SK-N-SH treated with all-trans-retinoic acid at 6 μM for 48 hours (cell line): ENCODE measurements at regions not wholly inside any gene's neighbourhood (a gene's known extent, or its start where the extent isn't known, plus 50 kb on each side); places are given as distances from the start of the nearest gene placed in this dataset.

Experiments used
- ATAC-seq: fragments of 200-7000 bp; cut with Tn5 transposase; 3 replicates; pipeline ENCODE4 v1.9.1; 2020; ENCODE audit warnings: mild to moderate bottlenecking, moderate library complexity
- ARNTL ChIP-seq: fragments of 450-650 bp; formaldehyde crosslinking; IDR thresholded peaks from 2 replicates; pipeline ENCODE4 v1.5.0; 2020; ENCODE audit warnings: low read depth, mild to moderate bottlenecking, moderate library complexity, borderline replicate concordance
- ESRRG ChIP-seq: fragments of 250-450 bp; sonication (Bioruptor Pico); IDR thresholded peaks from 2 replicates; pipeline ENCODE4 v1.6.1; 2021; ENCODE audit warnings: mild to moderate bottlenecking
- GLIS3 ChIP-seq: fragments of 250-450 bp; sonication (Bioruptor Pico); IDR thresholded peaks from 2 replicates; pipeline ENCODE4 v1.5.0; 2020; ENCODE audit warnings: mild to moderate bottlenecking, moderate library complexity
- ISL1 ChIP-seq: fragments of 250-450 bp; sonication (Bioruptor Pico); IDR thresholded peaks from 2 replicates; pipeline ENCODE4 v2.1.2; 2022; ENCODE audit warnings: mild to moderate bottlenecking, moderate library complexity
- OSR1 ChIP-seq: fragments of 250-450 bp; sonication (Bioruptor Pico); IDR thresholded peaks from 2 replicates; pipeline ENCODE4 v1.8.0; 2022; ENCODE audit warnings: moderate library complexity, mild to moderate bottlenecking, inconsistent platforms
- PPARA ChIP-seq: fragments of 250-450 bp; sonication (Bioruptor Pico); IDR thresholded peaks from 2 replicates; pipeline ENCODE4 v1.5.0; 2020; ENCODE audit warnings: mild to moderate bottlenecking, borderline replicate concordance
- RARB ChIP-seq: fragments of 250-450 bp; sonication (Bioruptor Pico); IDR thresholded peaks from 2 replicates; pipeline ENCODE4 v1.8.0; 2021; ENCODE audit warnings: mild to moderate bottlenecking, moderate library complexity
- TCF4 ChIP-seq: fragments of 250-450 bp; sonication (Bioruptor Pico); IDR thresholded peaks from 2 replicates; pipeline ENCODE4 v1.8.0; 2021; ENCODE audit warnings: mild to moderate bottlenecking, moderate library complexity, borderline replicate concordance
- ZC3H10 ChIP-seq: fragments of 250-450 bp; sonication (Bioruptor Pico); IDR thresholded peaks from 2 replicates; pipeline ENCODE4 v1.5.1; 2021; ENCODE audit warnings: mild to moderate bottlenecking, moderate library complexity
- ZFP3 ChIP-seq: fragments of 250-450 bp; sonication (Bioruptor Pico); IDR thresholded peaks from 2 replicates; pipeline ENCODE4 v1.5.0; 2020; ENCODE audit warnings: mild to moderate bottlenecking, moderate library complexity
- ZFP30 ChIP-seq: fragments of 450-650 bp; formaldehyde crosslinking; IDR thresholded peaks from 2 replicates; pipeline ENCODE4 v1.5.0; 2022; ENCODE audit warnings: mild to moderate bottlenecking, moderate library complexity
- ZNF565 ChIP-seq: fragments of 450-650 bp; formaldehyde crosslinking; conservative IDR thresholded peaks from 2 replicates; pipeline ENCODE4 v1.5.0; 2020; ENCODE audit warnings: low read depth, mild to moderate bottlenecking, moderate library complexity
- ZNF70 ChIP-seq: fragments of 450-650 bp; formaldehyde crosslinking; IDR thresholded peaks from 2 replicates; pipeline ENCODE4 v1.5.0; 2020; ENCODE audit warnings: mild to moderate bottlenecking, moderate library complexity
- ZNF8 ChIP-seq: fragments of 450-650 bp; formaldehyde crosslinking; IDR thresholded peaks from 2 replicates; pipeline ENCODE4 v1.5.0; 2020; ENCODE audit warnings: mild to moderate bottlenecking, moderate library complexity
- TF ChIP-seq, protein P1 (sequence below): fragments of 250-450 bp; sonication (Bioruptor Pico); IDR thresholded peaks from 2 replicates; pipeline ENCODE4 v1.5.1; 2021; ENCODE audit warnings: mild to moderate bottlenecking, moderate library complexity
- TF ChIP-seq, protein P2 (sequence below): fragments of 250-450 bp; sonication (Bioruptor Pico); IDR thresholded peaks from 2 replicates; pipeline ENCODE4 v1.5.0; 2020; ENCODE audit warnings: mild to moderate bottlenecking, moderate library complexity
- TF ChIP-seq, protein P3 (sequence below): fragments of 250-450 bp; sonication (Bioruptor Pico); IDR thresholded peaks from 2 replicates; pipeline ENCODE4 v1.5.1; 2020; ENCODE audit warnings: low read depth, mild to moderate bottlenecking, moderate library complexity
- TF ChIP-seq, protein P4 (sequence below): fragments of 250-450 bp; sonication (Bioruptor Pico); IDR thresholded peaks from 2 replicates; pipeline ENCODE4 v1.8.0; 2021; ENCODE audit warnings: low read depth, mild to moderate bottlenecking, moderate library complexity, borderline replicate concordance
- TF ChIP-seq, protein P5 (sequence below): fragments of 250-450 bp; sonication (Bioruptor Pico); IDR thresholded peaks from 2 replicates; pipeline ENCODE4 v1.8.0; 2020; ENCODE audit warnings: mild to moderate bottlenecking, moderate library complexity, borderline replicate concordance

DNA sequence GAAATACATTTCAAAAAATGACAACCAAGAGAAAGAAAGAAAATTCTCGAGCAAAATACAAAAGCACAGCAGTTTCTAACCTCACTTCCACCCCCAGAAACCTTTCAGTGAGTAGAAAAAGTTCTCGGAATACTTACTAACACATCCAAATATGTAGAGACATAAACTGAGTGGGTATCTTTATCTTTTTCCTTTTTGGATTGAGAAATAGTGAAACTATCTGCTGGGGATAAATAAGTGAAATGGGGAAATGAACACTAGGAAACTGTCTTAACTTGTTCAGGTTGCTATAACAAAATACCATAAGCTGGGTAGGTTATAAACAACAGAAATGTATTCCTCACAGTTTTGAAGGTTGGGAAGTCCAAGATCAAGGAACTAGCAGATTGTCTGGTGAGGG is 72.0 kb downstream of the VCAM1 start:
- TF ChIP-seq, protein P1, sequence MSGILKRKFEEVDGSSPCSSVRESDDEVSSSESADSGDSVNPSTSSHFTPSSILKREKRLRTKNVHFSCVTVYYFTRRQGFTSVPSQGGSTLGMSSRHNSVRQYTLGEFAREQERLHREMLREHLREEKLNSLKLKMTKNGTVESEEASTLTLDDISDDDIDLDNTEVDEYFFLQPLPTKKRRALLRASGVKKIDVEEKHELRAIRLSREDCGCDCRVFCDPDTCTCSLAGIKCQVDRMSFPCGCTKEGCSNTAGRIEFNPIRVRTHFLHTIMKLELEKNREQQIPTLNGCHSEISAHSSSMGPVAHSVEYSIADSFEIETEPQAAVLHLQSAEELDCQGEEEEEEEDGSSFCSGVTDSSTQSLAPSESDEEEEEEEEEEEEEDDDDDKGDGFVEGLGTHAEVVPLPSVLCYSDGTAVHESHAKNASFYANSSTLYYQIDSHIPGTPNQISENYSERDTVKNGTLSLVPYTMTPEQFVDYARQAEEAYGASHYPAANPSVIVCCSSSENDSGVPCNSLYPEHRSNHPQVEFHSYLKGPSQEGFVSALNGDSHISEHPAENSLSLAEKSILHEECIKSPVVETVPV (CRISPR knock-in tag), result no peak
- TF ChIP-seq ZFP3 (no peak), PPARA (CRISPR knock-in tag) (no peak), TCF4 (CRISPR knock-in tag) (no peak), ZNF565 (CRISPR knock-in tag) (no peak), ZNF70 (CRISPR knock-in tag) (no peak), ARNTL (no peak), GLIS3 (no peak)
- TF ChIP-seq, protein P2, sequence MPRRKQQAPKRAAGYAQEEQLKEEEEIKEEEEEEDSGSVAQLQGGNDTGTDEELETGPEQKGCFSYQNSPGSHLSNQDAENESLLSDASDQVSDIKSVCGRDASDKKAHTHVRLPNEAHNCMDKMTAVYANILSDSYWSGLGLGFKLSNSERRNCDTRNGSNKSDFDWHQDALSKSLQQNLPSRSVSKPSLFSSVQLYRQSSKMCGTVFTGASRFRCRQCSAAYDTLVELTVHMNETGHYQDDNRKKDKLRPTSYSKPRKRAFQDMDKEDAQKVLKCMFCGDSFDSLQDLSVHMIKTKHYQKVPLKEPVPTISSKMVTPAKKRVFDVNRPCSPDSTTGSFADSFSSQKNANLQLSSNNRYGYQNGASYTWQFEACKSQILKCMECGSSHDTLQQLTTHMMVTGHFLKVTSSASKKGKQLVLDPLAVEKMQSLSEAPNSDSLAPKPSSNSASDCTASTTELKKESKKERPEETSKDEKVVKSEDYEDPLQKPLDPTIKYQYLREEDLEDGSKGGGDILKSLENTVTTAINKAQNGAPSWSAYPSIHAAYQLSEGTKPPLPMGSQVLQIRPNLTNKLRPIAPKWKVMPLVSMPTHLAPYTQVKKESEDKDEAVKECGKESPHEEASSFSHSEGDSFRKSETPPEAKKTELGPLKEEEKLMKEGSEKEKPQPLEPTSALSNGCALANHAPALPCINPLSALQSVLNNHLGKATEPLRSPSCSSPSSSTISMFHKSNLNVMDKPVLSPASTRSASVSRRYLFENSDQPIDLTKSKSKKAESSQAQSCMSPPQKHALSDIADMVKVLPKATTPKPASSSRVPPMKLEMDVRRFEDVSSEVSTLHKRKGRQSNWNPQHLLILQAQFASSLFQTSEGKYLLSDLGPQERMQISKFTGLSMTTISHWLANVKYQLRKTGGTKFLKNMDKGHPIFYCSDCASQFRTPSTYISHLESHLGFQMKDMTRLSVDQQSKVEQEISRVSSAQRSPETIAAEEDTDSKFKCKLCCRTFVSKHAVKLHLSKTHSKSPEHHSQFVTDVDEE (CRISPR knock-in tag), result no peak
- TF ChIP-seq, protein P3, sequence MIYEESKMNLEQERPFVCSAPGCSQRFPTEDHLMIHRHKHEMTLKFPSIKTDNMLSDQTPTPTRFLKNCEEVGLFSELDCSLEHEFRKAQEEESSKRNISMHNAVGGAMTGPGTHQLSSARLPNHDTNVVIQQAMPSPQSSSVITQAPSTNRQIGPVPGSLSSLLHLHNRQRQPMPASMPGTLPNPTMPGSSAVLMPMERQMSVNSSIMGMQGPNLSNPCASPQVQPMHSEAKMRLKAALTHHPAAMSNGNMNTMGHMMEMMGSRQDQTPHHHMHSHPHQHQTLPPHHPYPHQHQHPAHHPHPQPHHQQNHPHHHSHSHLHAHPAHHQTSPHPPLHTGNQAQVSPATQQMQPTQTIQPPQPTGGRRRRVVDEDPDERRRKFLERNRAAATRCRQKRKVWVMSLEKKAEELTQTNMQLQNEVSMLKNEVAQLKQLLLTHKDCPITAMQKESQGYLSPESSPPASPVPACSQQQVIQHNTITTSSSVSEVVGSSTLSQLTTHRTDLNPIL, result no peak
- TF ChIP-seq, protein P4, sequence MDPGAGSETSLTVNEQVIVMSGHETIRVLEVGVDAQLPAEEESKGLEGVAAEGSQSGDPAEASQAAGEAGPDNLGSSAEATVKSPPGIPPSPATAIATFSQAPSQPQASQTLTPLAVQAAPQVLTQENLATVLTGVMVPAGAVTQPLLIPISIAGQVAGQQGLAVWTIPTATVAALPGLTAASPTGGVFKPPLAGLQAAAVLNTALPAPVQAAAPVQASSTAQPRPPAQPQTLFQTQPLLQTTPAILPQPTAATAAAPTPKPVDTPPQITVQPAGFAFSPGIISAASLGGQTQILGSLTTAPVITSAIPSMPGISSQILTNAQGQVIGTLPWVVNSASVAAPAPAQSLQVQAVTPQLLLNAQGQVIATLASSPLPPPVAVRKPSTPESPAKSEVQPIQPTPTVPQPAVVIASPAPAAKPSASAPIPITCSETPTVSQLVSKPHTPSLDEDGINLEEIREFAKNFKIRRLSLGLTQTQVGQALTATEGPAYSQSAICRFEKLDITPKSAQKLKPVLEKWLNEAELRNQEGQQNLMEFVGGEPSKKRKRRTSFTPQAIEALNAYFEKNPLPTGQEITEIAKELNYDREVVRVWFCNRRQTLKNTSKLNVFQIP, result no peak
- ATAC-seq, result no peak

DNA sequence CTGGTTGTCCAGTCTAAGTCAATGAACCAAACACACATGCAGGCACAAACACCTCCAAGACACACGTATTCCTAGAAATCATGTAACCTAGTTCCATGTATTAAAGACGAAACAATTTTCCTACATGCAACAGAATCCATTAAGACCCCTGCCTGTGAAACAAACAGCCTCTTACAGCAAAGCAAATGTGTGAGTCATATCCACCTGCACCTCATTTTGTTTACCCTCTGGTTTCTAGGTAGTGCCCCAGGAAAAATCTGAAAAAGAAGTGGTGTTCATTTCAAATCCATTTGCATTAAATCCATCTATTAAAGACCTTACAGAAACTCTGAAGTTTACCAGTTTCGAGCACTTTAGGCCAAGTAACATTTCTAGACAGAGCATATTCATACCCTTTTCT is 74.1 kb downstream of the VCAM1 start:
- TF ChIP-seq, protein P4, result no peak
- no peak for TF ChIP-seq ZFP30 (CRISPR knock-in tag)
- no peak for TF ChIP-seq TCF4 (CRISPR knock-in tag)
- TF ChIP-seq OSR1 (CRISPR knock-in tag), result no peak
- ATAC-seq, result no peak

DNA sequence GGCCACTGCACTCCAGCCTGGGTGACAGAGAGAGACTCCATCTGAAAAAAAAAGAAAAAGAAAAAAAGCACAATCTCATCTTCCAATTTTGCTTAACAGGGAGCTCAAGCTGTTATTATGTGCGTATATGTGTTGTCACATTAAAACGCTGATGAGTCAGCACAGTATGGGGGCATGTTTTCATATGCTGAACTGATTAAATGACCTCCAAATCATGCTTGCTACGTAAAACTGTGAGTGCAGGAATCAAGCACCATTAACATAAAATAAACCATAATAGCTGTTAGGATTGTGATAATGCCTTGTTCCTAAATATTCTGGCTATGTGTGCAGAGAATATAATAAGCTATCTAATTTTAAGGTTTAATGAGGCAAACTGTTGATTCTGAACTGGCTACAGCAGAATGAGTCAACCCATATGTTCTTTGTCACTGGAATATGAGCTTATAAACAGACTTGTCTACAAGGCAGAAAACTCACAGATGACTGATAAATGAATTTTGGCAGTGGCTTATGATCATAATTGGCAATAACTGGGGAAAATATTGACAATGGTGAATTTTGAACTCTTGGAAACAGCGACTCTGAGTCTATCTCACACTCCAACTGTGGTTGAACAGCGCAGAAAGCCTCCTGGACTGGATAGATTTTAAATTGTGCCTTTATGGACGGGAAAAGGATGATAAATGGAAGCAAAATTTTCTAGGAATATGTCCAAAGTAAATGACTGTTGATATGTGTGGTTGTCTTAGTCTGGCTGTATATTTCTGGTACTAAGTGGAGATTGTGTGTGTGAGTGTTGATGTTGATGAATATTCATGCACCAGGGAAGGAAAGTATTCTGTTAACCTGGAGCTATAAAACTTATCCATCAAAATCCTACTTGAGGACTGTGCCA is 75.5 kb downstream of the VCAM1 start:
- TF ChIP-seq, protein P1 (CRISPR knock-in tag), result no peak
- no peak for TF ChIP-seq ZNF70 (CRISPR knock-in tag)
- no peak for TF ChIP-seq ZC3H10 (CRISPR knock-in tag)
- TF ChIP-seq, protein P2 (CRISPR knock-in tag), result no peak
- no peak for TF ChIP-seq ZNF8
- TF ChIP-seq OSR1 (CRISPR knock-in tag), result no peak
- no peak for TF ChIP-seq PPARA (CRISPR knock-in tag)
- TF ChIP-seq, protein P5, sequence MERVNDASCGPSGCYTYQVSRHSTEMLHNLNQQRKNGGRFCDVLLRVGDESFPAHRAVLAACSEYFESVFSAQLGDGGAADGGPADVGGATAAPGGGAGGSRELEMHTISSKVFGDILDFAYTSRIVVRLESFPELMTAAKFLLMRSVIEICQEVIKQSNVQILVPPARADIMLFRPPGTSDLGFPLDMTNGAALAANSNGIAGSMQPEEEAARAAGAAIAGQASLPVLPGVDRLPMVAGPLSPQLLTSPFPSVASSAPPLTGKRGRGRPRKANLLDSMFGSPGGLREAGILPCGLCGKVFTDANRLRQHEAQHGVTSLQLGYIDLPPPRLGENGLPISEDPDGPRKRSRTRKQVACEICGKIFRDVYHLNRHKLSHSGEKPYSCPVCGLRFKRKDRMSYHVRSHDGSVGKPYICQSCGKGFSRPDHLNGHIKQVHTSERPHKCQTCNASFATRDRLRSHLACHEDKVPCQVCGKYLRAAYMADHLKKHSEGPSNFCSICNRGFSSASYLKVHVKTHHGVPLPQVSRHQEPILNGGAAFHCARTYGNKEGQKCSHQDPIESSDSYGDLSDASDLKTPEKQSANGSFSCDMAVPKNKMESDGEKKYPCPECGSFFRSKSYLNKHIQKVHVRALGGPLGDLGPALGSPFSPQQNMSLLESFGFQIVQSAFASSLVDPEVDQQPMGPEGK, result no peak
- no peak for TF ChIP-seq ESRRG (CRISPR knock-in tag)
- no peak for TF ChIP-seq ZFP3
- no peak for TF ChIP-seq ZFP30 (CRISPR knock-in tag)
- no peak for TF ChIP-seq RARB (CRISPR knock-in tag)
- TF ChIP-seq ISL1 (CRISPR knock-in tag), result no peak
- TF ChIP-seq, all 23 proteins: peak for 0
- no peak; the same call in 2 of the 3 replicates for ATAC-seq
